Kidney (tissue), 13 donors: ENCODE measurements at regions not wholly inside any gene's neighbourhood (a gene's known extent, or its start where the extent isn't known, plus 50 kb on each side); places are given as distances from the start of the nearest gene placed in this dataset.

ENCODE experiments used
- DNase-seq, 5 donors: peaks; one replicate each; pipeline ENCODE4 v3.0.0-alpha.2; 2013 to 2020
- FAIRE-seq: peaks from 2 replicates; lab custom pipeline; 2012; peaks lifted over from hg19 to GRCh38; lab: Jason Lieb, UNC
- H3K27ac ChIP-seq, 2 donors: one replicate each; pipeline ENCODE4 v1.7.0; 2013; ENCODE audit warnings: low read depth in 2 of 2, low read length in 2 of 2, inconsistent platforms in 1 of 2
- H3K27me3 ChIP-seq: one replicate; pipeline ENCODE4 v1.7.1; 2013; ENCODE audit warnings: low read length, inconsistent platforms; ENCODE audit not compliant: control insufficient read depth, insufficient read depth
- H3K36me3 ChIP-seq, 3 donors: one replicate each; pipeline versions ENCODE4 v1.7.0 to v1.7.1; 2013; ENCODE audit warnings: low read length in 3 of 3, control low read depth in 1 of 3, inconsistent platforms in 1 of 3; ENCODE audit not compliant: insufficient read depth in 3 of 3, control insufficient read depth in 2 of 3
- H3K4me1 ChIP-seq, 3 donors: one replicate each; pipeline versions ENCODE4 v1.7.0 to v1.7.1; 2013; ENCODE audit warnings: low read length in 3 of 3, inconsistent platforms in 1 of 3, low read depth in 1 of 3; ENCODE audit not compliant: control insufficient read depth in 2 of 3, insufficient read depth in 2 of 3
- H3K4me3 ChIP-seq, 3 donors: one replicate each; pipeline versions ENCODE4 v1.7.0 to v1.8.1; 2013; ENCODE audit warnings: low read length in 3 of 3, control low read depth in 1 of 3, inconsistent platforms in 1 of 3
- H3K9ac ChIP-seq, 3 donors: one replicate each; pipeline versions ENCODE4 v1.7.0 to v1.7.1; 2013; ENCODE audit warnings: low read length in 3 of 3, control low read depth in 1 of 3, inconsistent platforms in 1 of 3
- H3K9me3 ChIP-seq, 3 donors: one replicate each; pipeline versions ENCODE4 v1.7.0 to v1.7.1; 2013; ENCODE audit warnings: low read length in 3 of 3, control low read depth in 1 of 3, inconsistent platforms in 1 of 3; ENCODE audit not compliant: control insufficient read depth in 2 of 3, insufficient read depth in 1 of 3
- intact Hi-C: fragments of 100-400 bp; cut with DNase I; formaldehyde crosslinking; loops from one replicate; pipeline ENCODE4 v1.11.1; 2022
- TF ChIP-seq, protein P1 (sequence below): IDR thresholded peaks from 3 replicates; pipeline ENCODE4 v1.5.1; 2012; ENCODE audit warnings: mild to moderate bottlenecking, moderate library complexity, borderline replicate concordance; ENCODE audit not compliant: insufficient read depth; ENCODE audit errors: extremely low read depth
- donor health status: control.
- donor health status: control.
- donor health status: control.
- donor health status: control.
- donor health status: control.
- donor health status: DM: yes; HTN: yes; CAD: no.
- donor health status: Normal renal cell carcinoma (clear cell type).

DNA sequence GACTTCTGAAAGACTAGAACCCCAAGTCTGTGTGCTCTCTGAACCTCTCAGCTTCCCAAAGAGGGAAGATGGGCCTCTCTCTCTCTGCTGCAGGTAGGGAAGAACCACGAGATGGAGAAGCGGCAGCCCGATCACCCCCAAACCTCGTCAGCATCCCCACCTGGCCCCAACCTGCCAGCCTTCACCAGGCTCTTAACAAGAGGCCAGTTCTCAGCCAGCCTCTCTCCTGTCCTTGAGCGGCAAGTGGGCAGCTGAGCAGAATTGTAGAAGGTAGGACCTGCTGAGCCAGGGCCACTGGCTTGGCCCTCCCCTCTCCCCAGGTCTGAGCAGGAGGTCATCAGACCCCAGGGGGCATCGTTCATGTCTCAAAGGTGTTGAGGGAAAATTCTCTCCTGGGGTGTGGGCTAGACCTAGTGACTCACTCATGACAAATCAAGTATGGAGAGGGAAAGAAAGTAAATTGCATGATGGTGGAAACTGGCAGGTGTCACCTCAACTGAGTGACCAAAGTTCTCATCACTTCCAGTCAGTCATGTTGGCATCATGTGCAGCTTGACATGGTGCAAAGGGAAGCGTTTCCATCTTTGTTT is 92.0 kb upstream of the GPR26 start:
- no peak overlapping the region for H3K4me3 ChIP-seq
- no peak for FAIRE-seq
- H3K9me3 ChIP-seq, result no peaks in the 10 kb centered on the region
- no peaks in the 10 kb centered on the region for H3K4me1 ChIP-seq
- no peaks in the 10 kb centered on the region for H3K36me3 ChIP-seq
- intact Hi-C loops, result no loop called here
- no peak overlapping the region for H3K27ac ChIP-seq
- TF ChIP-seq, protein P1, sequence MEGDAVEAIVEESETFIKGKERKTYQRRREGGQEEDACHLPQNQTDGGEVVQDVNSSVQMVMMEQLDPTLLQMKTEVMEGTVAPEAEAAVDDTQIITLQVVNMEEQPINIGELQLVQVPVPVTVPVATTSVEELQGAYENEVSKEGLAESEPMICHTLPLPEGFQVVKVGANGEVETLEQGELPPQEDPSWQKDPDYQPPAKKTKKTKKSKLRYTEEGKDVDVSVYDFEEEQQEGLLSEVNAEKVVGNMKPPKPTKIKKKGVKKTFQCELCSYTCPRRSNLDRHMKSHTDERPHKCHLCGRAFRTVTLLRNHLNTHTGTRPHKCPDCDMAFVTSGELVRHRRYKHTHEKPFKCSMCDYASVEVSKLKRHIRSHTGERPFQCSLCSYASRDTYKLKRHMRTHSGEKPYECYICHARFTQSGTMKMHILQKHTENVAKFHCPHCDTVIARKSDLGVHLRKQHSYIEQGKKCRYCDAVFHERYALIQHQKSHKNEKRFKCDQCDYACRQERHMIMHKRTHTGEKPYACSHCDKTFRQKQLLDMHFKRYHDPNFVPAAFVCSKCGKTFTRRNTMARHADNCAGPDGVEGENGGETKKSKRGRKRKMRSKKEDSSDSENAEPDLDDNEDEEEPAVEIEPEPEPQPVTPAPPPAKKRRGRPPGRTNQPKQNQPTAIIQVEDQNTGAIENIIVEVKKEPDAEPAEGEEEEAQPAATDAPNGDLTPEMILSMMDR, result no peak
- H3K27me3 ChIP-seq, result no peaks in the 10 kb centered on the region
- no peak overlapping the region for H3K9ac ChIP-seq
- DNase-seq, result peak in 1 of 5 donors; percentile 12

GRCh38 chr10:123575105-123575504 is 91.0 kb upstream of the GPR26 start:
- TF ChIP-seq, protein P1, result no peak
- FAIRE-seq, result no peak

GRCh38 chr10:123576706-123577105 is 89.4 kb upstream of the GPR26 start:
- Histone ChIP-seq H3K27ac (no peak overlapping the region), H3K36me3 (no peaks in the 10 kb centered on the region), H3K4me1 (no peaks in the 10 kb centered on the region), H3K4me3 (no peak overlapping the region), H3K27me3 (no peaks in the 10 kb centered on the region), H3K9me3 (no peaks in the 10 kb centered on the region), H3K9ac (no peak overlapping the region)
- intact Hi-C loops, result loop anchor here (5.0 kb wide), 1 partner anchor 391 kb away; no protein-coding TSS in a partner anchor
- DNase-seq (peak in 1 of 5 donors; percentile 12), FAIRE-seq (no peak)
- TF ChIP-seq, protein P1, result no peak

More at GRCh38 chr10:123575105-123575504, 91.0 kb upstream of the GPR26 start:
- intact Hi-C loops, result loop anchor here (5.0 kb wide), 1 partner anchor 392 kb away; no protein-coding TSS in a partner anchor
- Histone ChIP-seq H3K9me3 (no peaks in the 10 kb centered on the region), H3K36me3 (no peaks in the 10 kb centered on the region), H3K9ac (no peak overlapping the region), H3K4me3 (no peak overlapping the region), H3K4me1 (no peaks in the 10 kb centered on the region), H3K27ac (no peak overlapping the region), H3K27me3 (no peaks in the 10 kb centered on the region)
- DNase-seq, result peak in 1 of 5 donors; percentile 6
